NB4 (cell line): ENCODE measurements at regions not wholly inside any gene's neighbourhood (a gene's known extent, or its start where the extent isn't known, plus 50 kb on each side); places are given as distances from the start of the nearest gene placed in this dataset.

Experiments used
- POLR2A ChIP-seq: IDR thresholded peaks from 2 replicates; pipeline ENCODE4 v1.6.1; 2011; ENCODE audit warnings: mild to moderate bottlenecking; ENCODE audit not compliant: insufficient read length; ENCODE audit errors: extremely low read depth
- TF ChIP-seq, protein P1 (sequence below): IDR thresholded peaks from 2 replicates; pipeline ENCODE4 v1.6.1; 2011; ENCODE audit warnings: low read depth, low read length
- TF ChIP-seq, protein P2 (sequence below): IDR thresholded peaks from one replicate; pipeline ENCODE4 v1.5.1; 2012; ENCODE audit warnings: low read depth, low read length

DNA sequence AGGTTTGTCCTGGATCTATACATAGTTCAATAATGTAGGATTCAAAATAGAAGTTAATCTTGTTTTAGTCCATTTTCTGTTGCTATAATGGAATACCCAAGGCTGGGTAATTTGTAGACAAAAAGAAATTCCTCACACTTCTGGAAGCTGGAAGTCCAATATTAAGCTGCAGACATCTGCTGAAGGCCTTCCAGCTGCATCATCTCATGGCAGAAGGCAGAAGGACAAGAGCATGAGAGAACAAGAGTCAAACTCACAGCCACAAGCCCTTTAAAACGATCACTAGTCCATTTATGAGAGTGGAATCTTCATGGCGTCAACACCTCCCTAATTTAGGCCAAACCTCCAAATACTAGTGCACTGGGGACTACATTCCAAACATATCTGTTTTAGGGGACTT, 669.3 kb downstream of the ROBO2 start:
- TF ChIP-seq, protein P1, sequence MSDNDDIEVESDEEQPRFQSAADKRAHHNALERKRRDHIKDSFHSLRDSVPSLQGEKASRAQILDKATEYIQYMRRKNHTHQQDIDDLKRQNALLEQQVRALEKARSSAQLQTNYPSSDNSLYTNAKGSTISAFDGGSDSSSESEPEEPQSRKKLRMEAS: no peak
- TF ChIP-seq POLR2A: no peak
- TF ChIP-seq, protein P2, sequence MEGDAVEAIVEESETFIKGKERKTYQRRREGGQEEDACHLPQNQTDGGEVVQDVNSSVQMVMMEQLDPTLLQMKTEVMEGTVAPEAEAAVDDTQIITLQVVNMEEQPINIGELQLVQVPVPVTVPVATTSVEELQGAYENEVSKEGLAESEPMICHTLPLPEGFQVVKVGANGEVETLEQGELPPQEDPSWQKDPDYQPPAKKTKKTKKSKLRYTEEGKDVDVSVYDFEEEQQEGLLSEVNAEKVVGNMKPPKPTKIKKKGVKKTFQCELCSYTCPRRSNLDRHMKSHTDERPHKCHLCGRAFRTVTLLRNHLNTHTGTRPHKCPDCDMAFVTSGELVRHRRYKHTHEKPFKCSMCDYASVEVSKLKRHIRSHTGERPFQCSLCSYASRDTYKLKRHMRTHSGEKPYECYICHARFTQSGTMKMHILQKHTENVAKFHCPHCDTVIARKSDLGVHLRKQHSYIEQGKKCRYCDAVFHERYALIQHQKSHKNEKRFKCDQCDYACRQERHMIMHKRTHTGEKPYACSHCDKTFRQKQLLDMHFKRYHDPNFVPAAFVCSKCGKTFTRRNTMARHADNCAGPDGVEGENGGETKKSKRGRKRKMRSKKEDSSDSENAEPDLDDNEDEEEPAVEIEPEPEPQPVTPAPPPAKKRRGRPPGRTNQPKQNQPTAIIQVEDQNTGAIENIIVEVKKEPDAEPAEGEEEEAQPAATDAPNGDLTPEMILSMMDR: no peak
